Fibroblast of pulmonary artery (primary cell): ENCODE measurements at regions not wholly inside any gene's neighbourhood (a gene's known extent, or its start where the extent isn't known, plus 50 kb on each side); places are given as distances from the start of the nearest gene placed in this dataset.

Experiments used
- DNase-seq: peaks from one replicate; pipeline ENCODE4 v3.0.0-alpha.2; 2010; ENCODE audit warnings: low read depth
- H3K4me3 ChIP-seq: replicated peaks from 2 replicates; pipeline ENCODE4 v1.5.1; 2011; ENCODE audit warnings: low read depth, mild to moderate bottlenecking, control low read depth, low read length, moderate library complexity
- TF ChIP-seq, protein P1 (sequence below): IDR thresholded peaks from 2 replicates; pipeline ENCODE4 v1.5.1; 2011; ENCODE audit warnings: mild to moderate bottlenecking, control low read depth, low read length, inconsistent platforms; ENCODE audit errors: missing control alignments

DNA sequence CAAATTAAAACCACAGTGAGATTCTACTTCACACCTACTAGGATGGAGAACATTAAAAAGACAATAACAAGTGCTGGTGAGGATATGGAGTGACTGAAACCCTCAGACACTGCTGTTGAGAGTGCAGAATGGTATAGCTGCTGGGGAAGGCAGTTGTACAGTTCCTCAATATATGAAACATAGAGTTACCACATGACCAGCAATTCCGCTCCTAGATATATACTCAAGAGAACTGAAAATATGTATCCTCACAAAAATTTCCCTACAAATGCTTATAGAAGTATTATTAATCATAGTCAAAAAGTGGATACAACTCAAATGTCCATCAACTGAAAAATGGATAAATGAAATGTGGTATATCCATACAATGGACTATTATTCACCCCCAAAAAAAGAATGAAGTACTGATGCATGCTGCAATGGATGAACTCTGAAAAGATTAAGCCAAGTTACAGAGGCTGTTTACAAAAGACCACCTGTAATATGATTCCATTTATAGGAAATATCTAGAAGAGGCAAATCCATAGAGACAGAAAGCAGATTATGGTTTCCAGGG lies 164.7 kb upstream of the IGF1R start:
- no peak for DNase-seq
- no peak overlapping the region for H3K4me3 ChIP-seq
- TF ChIP-seq, protein P1, sequence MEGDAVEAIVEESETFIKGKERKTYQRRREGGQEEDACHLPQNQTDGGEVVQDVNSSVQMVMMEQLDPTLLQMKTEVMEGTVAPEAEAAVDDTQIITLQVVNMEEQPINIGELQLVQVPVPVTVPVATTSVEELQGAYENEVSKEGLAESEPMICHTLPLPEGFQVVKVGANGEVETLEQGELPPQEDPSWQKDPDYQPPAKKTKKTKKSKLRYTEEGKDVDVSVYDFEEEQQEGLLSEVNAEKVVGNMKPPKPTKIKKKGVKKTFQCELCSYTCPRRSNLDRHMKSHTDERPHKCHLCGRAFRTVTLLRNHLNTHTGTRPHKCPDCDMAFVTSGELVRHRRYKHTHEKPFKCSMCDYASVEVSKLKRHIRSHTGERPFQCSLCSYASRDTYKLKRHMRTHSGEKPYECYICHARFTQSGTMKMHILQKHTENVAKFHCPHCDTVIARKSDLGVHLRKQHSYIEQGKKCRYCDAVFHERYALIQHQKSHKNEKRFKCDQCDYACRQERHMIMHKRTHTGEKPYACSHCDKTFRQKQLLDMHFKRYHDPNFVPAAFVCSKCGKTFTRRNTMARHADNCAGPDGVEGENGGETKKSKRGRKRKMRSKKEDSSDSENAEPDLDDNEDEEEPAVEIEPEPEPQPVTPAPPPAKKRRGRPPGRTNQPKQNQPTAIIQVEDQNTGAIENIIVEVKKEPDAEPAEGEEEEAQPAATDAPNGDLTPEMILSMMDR, result no peak

DNA sequence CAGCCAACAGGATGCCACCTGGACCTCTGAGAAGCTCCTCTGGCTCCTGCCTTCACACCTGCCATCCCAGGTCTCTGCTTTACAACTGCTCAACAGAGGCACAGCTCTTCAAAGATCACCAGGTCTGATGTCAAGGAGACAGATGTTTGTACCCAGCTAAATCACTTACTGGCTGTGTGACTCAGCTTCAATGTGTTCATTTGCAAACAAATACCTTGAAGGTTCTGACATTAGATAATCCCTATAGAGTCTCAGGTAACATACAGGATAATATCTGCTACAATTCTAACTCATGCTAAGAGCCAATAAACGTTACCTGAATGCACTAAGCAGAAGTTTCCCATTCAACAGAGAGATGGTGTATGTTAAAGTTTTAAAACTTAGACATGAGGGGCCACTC lies 163.4 kb upstream of the IGF1R start:
- no peak overlapping the region for H3K4me3 ChIP-seq
- no peak for DNase-seq
- TF ChIP-seq, protein P1, result no peak

DNA sequence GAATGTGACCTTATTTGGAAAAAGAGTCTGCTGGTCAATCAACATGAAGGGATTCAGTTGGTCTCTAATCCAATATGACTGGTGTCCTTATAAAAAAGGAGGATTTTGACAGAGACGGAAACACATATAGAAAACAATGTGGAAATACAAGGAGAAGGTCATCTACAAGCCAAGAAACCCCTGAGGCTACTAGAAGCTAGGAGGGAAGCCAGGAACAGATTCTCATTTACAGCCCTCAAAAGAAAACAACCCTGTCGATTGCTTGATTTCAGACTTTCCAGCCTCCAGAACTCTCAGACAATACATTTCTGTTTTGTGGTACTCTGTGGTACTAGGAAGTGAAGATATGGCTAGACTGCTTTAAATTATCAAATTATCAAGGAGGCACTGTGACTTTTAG lies 162.9 kb upstream of the IGF1R start:
- DNase-seq, result no peak
- TF ChIP-seq, protein P1, result no peak
- no peak overlapping the region for H3K4me3 ChIP-seq

DNA sequence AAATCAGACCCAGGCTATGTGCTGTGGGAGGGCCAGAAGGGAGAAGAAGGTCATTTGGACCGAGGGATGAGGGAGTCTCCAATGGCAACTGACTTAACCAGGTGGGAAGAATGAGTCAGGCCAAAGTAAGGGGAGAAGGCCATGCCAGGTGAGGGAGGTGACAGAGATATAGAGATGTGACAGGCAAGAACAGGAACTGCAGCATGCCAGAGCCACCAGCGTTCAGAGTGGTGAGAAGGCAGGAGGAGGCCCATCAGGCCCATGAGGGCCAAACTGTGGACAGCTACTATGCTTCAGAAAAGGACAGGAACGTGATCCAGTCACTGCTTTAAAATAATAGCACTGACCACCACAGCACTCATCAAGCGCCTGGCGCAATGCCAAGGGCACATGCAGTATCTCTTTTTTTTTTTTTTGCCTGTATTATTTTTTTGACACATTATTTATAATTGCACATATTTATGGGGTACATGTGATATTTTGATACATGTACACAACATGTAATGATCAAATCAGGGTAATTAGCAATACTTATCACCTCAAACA lies 154.3 kb upstream of the IGF1R start:
- DNase-seq, result no peak
- H3K4me3 ChIP-seq, result no peak overlapping the region
- TF ChIP-seq, protein P1, result no peak

DNA sequence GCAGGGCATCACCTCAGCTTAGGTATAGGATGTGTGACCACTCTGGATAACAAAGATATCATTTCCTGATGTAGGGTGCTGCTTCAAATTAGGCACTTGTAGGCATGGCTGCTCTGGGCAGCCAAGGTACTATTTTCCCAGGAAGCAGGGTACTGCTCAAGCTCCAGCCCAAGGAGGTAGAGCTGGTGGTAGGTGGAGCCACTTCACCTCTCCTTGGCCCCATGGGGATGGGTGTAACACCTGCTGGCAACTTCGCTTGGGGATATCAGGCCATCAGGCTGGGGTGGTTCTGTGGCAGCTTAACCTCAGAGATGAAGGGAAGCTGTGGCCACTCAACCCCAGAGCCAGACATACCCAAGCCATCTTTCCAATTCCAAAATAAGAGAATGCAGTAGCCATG lies 147.1 kb upstream of the IGF1R start:
- no peak for DNase-seq
- no peak overlapping the region for H3K4me3 ChIP-seq
- TF ChIP-seq, protein P1, result no peak

DNA sequence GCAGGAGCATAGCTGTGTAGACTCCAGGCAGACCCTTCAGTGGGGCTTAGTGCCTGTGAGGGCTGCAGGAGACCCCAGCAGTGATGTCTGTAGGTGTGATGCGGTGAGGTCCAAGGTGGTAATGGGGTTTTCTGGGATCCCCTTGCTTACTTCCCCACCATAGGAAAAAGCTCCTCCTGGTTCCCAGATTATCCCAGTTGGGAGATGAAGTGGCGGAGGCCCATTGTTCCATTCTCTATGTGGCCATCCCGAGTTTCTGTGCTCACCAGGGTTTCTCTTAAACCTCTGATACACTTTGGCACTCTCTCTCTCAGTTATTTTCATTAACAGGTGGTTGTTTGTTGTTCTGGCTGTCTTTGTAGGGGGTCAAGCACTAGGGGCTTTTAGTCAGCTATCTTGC lies 146.7 kb upstream of the IGF1R start:
- TF ChIP-seq, protein P1, result no peak
- DNase-seq, result no peak
- no peak overlapping the region for H3K4me3 ChIP-seq

DNA sequence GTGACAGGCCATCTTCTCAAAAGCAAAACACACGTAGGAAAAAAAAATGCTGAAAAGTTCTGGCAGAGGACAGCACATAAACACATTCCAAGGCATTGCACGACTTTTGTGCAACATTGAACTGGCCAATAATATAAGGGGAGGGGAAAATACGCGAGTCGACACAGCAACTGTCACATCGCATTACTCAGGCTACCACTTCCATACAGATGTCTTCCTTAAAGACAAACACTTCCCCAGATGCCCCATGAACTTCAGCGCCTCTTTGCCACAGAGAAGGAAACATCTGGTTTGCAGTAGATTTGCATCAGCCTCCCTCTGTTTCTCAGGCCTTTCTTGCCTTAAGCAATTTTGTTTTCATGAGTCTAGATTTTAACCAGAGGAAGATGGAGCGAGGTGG lies 144.4 kb upstream of the IGF1R start:
- TF ChIP-seq, protein P1, result no peak
- peak; percentile 17 for DNase-seq

More for the DNA sequence above, 144.4 kb upstream of the IGF1R start:
- H3K4me3 ChIP-seq, result no peak overlapping the region
